SU-DHL-6 (cell line): ENCODE measurements at regions not wholly inside any gene's neighbourhood (a gene's known extent, or its start where the extent isn't known, plus 50 kb on each side); places are given as distances from the start of the nearest gene placed in this dataset.

Experiments used
- H2AFZ ChIP-seq: fragments of 200-600 bp; sonication (generic); 2 replicates; pipeline ENCODE4 v1.6.1; 2014; ENCODE audit warnings: low read depth, mild to moderate bottlenecking, moderate library complexity, mixed read lengths, antibody characterized with exemption, low read length; ENCODE audit not compliant: severe bottlenecking
- H3F3A ChIP-seq: fragments of 200-600 bp; shearing (Covaris generic); 2 replicates; pipeline ENCODE4 v1.6.0; 2016; ENCODE audit warnings: antibody characterized with exemption, mild to moderate bottlenecking; ENCODE audit not compliant: insufficient read depth
- H3K27ac ChIP-seq: fragments of 200-600 bp; sonication (generic); 2 replicates; pipeline ENCODE4 v1.5.1; 2016; ENCODE audit warnings: low read depth, mild to moderate bottlenecking, low read length, moderate library complexity, mixed read lengths
- H3K27me3 ChIP-seq: fragments of 200-600 bp; sonication (generic), shearing (Covaris generic); 2 replicates; pipeline ENCODE4 v1.6.0; 2014; ENCODE audit warnings: mild to moderate bottlenecking, low read length
- H3K36me3 ChIP-seq: fragments of 200-600 bp; sonication (generic); 2 replicates; pipeline ENCODE4 v1.6.1; 2014; ENCODE audit warnings: mild to moderate bottlenecking, low read length, mixed read lengths
- H3K4me2 ChIP-seq: fragments of 300-600, 200-600 bp; shearing (Covaris generic), sonication (generic); 2 replicates; pipeline ENCODE4 v1.6.0; 2014; ENCODE audit warnings: low read length, low read depth, mild to moderate bottlenecking; ENCODE audit not compliant: poor library complexity, severe bottlenecking
- H3K4me3 ChIP-seq: fragments of 200-600 bp; sonication (generic); 2 replicates; pipeline ENCODE4 v1.5.1; 2014; ENCODE audit warnings: antibody characterized with exemption, low read length, mild to moderate bottlenecking, mixed read lengths; ENCODE audit not compliant: insufficient read depth, poor library complexity, severe bottlenecking
- H3K79me2 ChIP-seq: fragments of 200-600 bp; sonication (generic); 2 replicates; pipeline ENCODE4 v1.6.1; 2014; ENCODE audit warnings: mild to moderate bottlenecking, low read length, moderate library complexity; ENCODE audit not compliant: insufficient read depth
- H3K9ac ChIP-seq: fragments of 200-600 bp; sonication (generic); 2 replicates; pipeline ENCODE4 v1.7.0; 2014; ENCODE audit warnings: mild to moderate bottlenecking, low read length
- H3K9me2 ChIP-seq: fragments of 200-600 bp; sonication (generic); replicated peaks from 2 replicates; pipeline ENCODE4 v1.6.1; 2014; ENCODE audit warnings: low read length; ENCODE audit not compliant: insufficient read depth
- H3K9me3 ChIP-seq: fragments of 200-600 bp; sonication (generic); 2 replicates; pipeline ENCODE4 v1.6.1; 2014; ENCODE audit warnings: low read length, mixed read lengths; ENCODE audit not compliant: insufficient read depth
- H4K20me1 ChIP-seq: fragments of 200-600 bp; sonication (generic); 2 replicates; pipeline ENCODE4 v1.6.1; 2014; ENCODE audit warnings: low read depth, mild to moderate bottlenecking, antibody characterized with exemption, low read length, moderate library complexity, mixed read lengths
- EZH2phosphoT487 ChIP-seq: fragments of 200-600 bp; sonication (generic), shearing (Covaris generic); conservative IDR thresholded peaks from 2 replicates; pipeline ENCODE4 v1.6.1; 2018; ENCODE audit warnings: mild to moderate bottlenecking, antibody characterized with exemption, low read length, moderate library complexity, mixed read lengths
- TF ChIP-seq, protein P1 (sequence below): fragments of 200-600 bp; sonication (generic); IDR thresholded peaks from one replicate; pipeline ENCODE4 v1.5.1; 2017; ENCODE audit warnings: antibody characterized with exemption, mild to moderate bottlenecking, low read length, moderate library complexity; ENCODE audit not compliant: insufficient read depth, poor library complexity, severe bottlenecking

DNA sequence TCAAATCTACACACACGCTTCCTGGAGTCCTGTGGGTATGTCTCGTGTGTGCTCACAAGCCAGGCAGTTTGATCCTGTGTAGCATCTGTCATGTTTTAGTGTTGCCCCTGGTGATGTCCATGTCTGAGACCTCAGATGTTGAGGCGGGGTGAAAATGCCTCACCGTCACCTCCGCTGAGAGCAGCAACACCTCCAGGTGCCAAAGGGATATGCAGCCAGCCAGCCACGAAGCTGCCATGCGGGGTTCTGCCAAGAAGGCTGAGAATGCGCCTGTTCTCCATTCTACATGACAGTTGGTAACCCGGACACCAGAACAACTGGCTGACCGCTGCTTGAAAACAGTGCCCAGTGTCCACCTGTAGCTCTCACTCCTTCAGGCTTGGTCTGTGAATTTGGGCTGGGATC lies 253.8 kb downstream of the TLE3 start:
- no peak overlapping the region for H2AFZ ChIP-seq
- H3K9me3 ChIP-seq: no peaks in the 10 kb centered on the region
- H3K27me3 ChIP-seq: no peaks in the 10 kb centered on the region
- H3K36me3 ChIP-seq: no peaks in the 10 kb centered on the region
- no peak overlapping the region for H3K9ac ChIP-seq
- H3K79me2 ChIP-seq: no peaks in the 10 kb centered on the region
- H4K20me1 ChIP-seq: no peaks in the 10 kb centered on the region
- no peak overlapping the region for H3K4me3 ChIP-seq
- no peak overlapping the region for H3K4me2 ChIP-seq
- H3F3A ChIP-seq: no peaks in the 10 kb centered on the region
- H3K9me2 ChIP-seq: no peaks in the 10 kb centered on the region
- H3K27ac ChIP-seq: no peak overlapping the region
- TF ChIP-seq, protein P1, sequence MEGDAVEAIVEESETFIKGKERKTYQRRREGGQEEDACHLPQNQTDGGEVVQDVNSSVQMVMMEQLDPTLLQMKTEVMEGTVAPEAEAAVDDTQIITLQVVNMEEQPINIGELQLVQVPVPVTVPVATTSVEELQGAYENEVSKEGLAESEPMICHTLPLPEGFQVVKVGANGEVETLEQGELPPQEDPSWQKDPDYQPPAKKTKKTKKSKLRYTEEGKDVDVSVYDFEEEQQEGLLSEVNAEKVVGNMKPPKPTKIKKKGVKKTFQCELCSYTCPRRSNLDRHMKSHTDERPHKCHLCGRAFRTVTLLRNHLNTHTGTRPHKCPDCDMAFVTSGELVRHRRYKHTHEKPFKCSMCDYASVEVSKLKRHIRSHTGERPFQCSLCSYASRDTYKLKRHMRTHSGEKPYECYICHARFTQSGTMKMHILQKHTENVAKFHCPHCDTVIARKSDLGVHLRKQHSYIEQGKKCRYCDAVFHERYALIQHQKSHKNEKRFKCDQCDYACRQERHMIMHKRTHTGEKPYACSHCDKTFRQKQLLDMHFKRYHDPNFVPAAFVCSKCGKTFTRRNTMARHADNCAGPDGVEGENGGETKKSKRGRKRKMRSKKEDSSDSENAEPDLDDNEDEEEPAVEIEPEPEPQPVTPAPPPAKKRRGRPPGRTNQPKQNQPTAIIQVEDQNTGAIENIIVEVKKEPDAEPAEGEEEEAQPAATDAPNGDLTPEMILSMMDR: no peak
- no peak for TF ChIP-seq EZH2phosphoT487

DNA sequence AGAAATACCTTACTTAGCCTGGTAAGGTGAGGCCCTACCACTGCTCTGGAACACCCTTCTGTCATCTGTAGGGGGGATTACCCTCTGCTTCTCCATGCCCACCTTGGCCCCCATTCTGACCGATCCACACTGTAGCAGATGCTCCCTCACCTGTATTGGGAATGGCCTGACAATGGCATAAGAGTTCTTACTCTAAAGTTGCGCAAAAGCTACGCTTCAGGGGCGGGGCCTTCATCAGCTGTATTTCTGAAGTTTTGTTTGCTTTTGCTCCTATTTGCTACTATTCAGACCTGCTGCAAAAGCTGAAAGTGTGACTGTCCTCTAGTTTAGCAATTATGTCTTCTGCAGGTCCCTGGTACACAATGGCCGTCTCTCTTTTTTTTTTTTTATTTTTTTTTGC lies 252.6 kb downstream of the TLE3 start:
- TF ChIP-seq, protein P1: no peak
- no peak for TF ChIP-seq EZH2phosphoT487
- Histone ChIP-seq H3K9ac (no peak overlapping the region), H3K9me3 (no peaks in the 10 kb centered on the region), H3F3A (no peaks in the 10 kb centered on the region), H3K4me3 (no peak overlapping the region), H3K36me3 (no peaks in the 10 kb centered on the region), H4K20me1 (no peaks in the 10 kb centered on the region), H3K79me2 (no peaks in the 10 kb centered on the region), H3K9me2 (no peaks in the 10 kb centered on the region), H3K27me3 (no peaks in the 10 kb centered on the region), H3K4me2 (no peak overlapping the region), H3K27ac (no peak overlapping the region), H2AFZ (no peak overlapping the region)

DNA sequence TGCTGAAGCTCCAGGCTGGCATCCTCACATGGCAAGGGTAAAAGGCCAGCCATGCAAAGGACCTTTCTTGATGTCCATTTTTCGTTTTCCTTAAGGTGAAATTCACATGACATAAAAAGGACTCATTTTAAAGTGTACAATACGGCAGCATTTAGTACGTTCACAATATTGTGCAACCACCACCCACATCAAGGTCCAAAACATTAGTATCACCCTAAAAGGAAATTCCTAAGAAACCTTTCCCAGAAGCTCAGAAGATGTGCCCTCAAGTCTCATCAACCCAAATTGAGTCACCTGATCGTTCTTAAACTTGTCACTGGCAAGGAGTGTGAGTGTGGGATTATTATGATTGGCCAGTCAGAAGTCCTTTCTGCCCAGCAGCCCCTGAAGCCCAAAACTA lies 250.1 kb downstream of the TLE3 start:
- H3K4me2 ChIP-seq: no peak overlapping the region
- no peaks in the 10 kb centered on the region for H3F3A ChIP-seq
- H3K9ac ChIP-seq: no peak overlapping the region
- no peaks in the 10 kb centered on the region for H3K36me3 ChIP-seq
- no peaks in the 10 kb centered on the region for H3K27me3 ChIP-seq
- H2AFZ ChIP-seq: no peak overlapping the region
- H4K20me1 ChIP-seq: no peaks in the 10 kb centered on the region
- no peaks in the 10 kb centered on the region for H3K9me2 ChIP-seq
- no peak overlapping the region for H3K27ac ChIP-seq
- TF ChIP-seq, protein P1: no peak
- TF ChIP-seq EZH2phosphoT487: no peak
- H3K79me2 ChIP-seq: no peaks in the 10 kb centered on the region
- H3K4me3 ChIP-seq: no peak overlapping the region
- no peaks in the 10 kb centered on the region for H3K9me3 ChIP-seq
